ENCODE measurements at regions not wholly inside any gene's neighbourhood (a gene's known extent, or its start where the extent isn't known, plus 50 kb on each side); places are given as distances from the start of the nearest gene placed in this dataset.

GRCh38 chr13:73665261-73665660 is 468.9 kb downstream of the KLF12 start:
- H3K4me3 ChIP-seq (ENCODE audit: low read depth, low read length), result no peak overlapping the region
- no peak for TF ChIP-seq CTCF (IDR thresholded peaks at IDR 0.05; ENCODE audit: insufficient read depth, low read length, missing control alignments)
- ChIA-PET CTCF (no interaction called here), POLR2A (no interaction called here)
- no peak for DNase-seq (ENCODE audit: low read depth, low spot score)

GRCh38 chr13:73664851-73665250 is 469.4 kb downstream of the KLF12 start:
- no peak for TF ChIP-seq CTCF (IDR thresholded peaks at IDR 0.05; ENCODE audit: insufficient read depth, low read length, missing control alignments)
- DNase-seq (ENCODE audit: low read depth, low spot score), result no peak
- no peak overlapping the region for H3K4me3 ChIP-seq (ENCODE audit: low read depth, low read length)
- ChIA-PET POLR2A (no interaction called here), CTCF (no interaction called here)

GRCh38 chr13:73662833-73663232 is 471.4 kb downstream of the KLF12 start:
- POLR2A ChIA-PET, result no interaction called here
- TF ChIP-seq CTCF (IDR thresholded peaks at IDR 0.05; ENCODE audit: insufficient read depth, low read length, missing control alignments), result no peak
- CTCF ChIA-PET, result no interaction called here
- DNase-seq (ENCODE audit: low read depth, low spot score), result no peak
- H3K4me3 ChIP-seq (ENCODE audit: low read depth, low read length), result no peak overlapping the region

GRCh38 chr13:73661687-73662425 is 472.3 kb downstream of the KLF12 start:
- ChIA-PET CTCF (no interaction called here), POLR2A (no interaction called here)
- no peak for DNase-seq (ENCODE audit: low read depth, low spot score)
- TF ChIP-seq CTCF (IDR thresholded peaks at IDR 0.05; ENCODE audit: insufficient read depth, low read length, missing control alignments), result no peak
- no peak overlapping the region for H3K4me3 ChIP-seq (ENCODE audit: low read depth, low read length)

- ChIA-PET CTCF (no interaction called here), POLR2A (no interaction called here)
- no peak for DNase-seq (ENCODE audit: low read depth, low spot score)
- no peak for TF ChIP-seq CTCF (IDR thresholded peaks at IDR 0.05; ENCODE audit: insufficient read depth, low read length, missing control alignments)
- H3K4me3 ChIP-seq (ENCODE audit: low read depth, low read length), result no peak overlapping the region
Measured at GRCh38 chr13:73661066-73661465, 473.1 kb downstream of the KLF12 start.

GRCh38 chr13:73658639-73659038 is 475.6 kb downstream of the KLF12 start:
- DNase-seq (ENCODE audit: low read depth, low spot score), result no peak
- TF ChIP-seq CTCF (IDR thresholded peaks at IDR 0.05; ENCODE audit: insufficient read depth, low read length, missing control alignments), result no peak
- ChIA-PET CTCF (no interaction called here), POLR2A (no interaction called here)
- no peak overlapping the region for H3K4me3 ChIP-seq (ENCODE audit: low read depth, low read length)
